H9 (cell line): ENCODE measurements at regions not wholly inside any gene's neighbourhood (a gene's known extent, or its start where the extent isn't known, plus 50 kb on each side); places are given as distances from the start of the nearest gene placed in this dataset.
"Not testable (repeated sequence)": the region's sequence is repeated elsewhere in the genome, so short reads cannot be mapped to it uniquely, and the experiment has no call there.

Experiments
- DNase-seq: peaks from one replicate; pipeline ENCODE4 v3.0.0-alpha.2; 2017
- H2AFZ ChIP-seq: one replicate; pipeline ENCODE4 v1.6.1; 2013; ENCODE audit warnings: mild to moderate bottlenecking, low read length, control low read depth, moderate library complexity
- H2AK5ac ChIP-seq: 2 replicates; pipeline ENCODE4 v1.6.1; 2013; ENCODE audit warnings: low read length, control low read depth, mixed read lengths; ENCODE audit not compliant: insufficient read length
- H2BK120ac ChIP-seq: one replicate; pipeline ENCODE4 v1.6.1; 2013; ENCODE audit warnings: low read depth, mild to moderate bottlenecking, low read length, control low read depth, inconsistent platforms; ENCODE audit not compliant: poor library complexity, severe bottlenecking
- H2BK12ac ChIP-seq: 2 replicates; pipeline ENCODE4 v1.6.1; 2013; ENCODE audit warnings: low read length, control low read depth, mixed read lengths, low read depth; ENCODE audit not compliant: insufficient read length
- H2BK15ac ChIP-seq: 2 replicates; pipeline ENCODE4 v1.6.1; 2013; ENCODE audit warnings: low read depth, low read length, control low read depth
- H2BK20ac ChIP-seq: one replicate; pipeline ENCODE4 v1.6.1; 2013; ENCODE audit warnings: low read depth, mild to moderate bottlenecking, low read length, control low read depth, inconsistent platforms; ENCODE audit not compliant: poor library complexity, severe bottlenecking
- H2BK5ac ChIP-seq: 2 replicates; pipeline ENCODE4 v1.6.1; 2013; ENCODE audit warnings: low read length, control low read depth, mixed read lengths; ENCODE audit not compliant: insufficient read length
- H3K14ac ChIP-seq: 2 replicates; pipeline ENCODE4 v1.6.1; 2013; ENCODE audit warnings: low read length, control low read depth; ENCODE audit not compliant: insufficient read depth
- H3K18ac ChIP-seq: 2 replicates; pipeline ENCODE4 v1.6.1; 2013; ENCODE audit warnings: low read depth, mild to moderate bottlenecking, mixed read lengths, low read length, control low read depth; ENCODE audit not compliant: insufficient read length
- H3K23ac ChIP-seq: 2 replicates; pipeline ENCODE4 v1.6.1; 2013; ENCODE audit warnings: low read length, control low read depth, mixed read lengths, low read depth; ENCODE audit not compliant: insufficient read length
- H3K23me2 ChIP-seq: 2 replicates; pipeline ENCODE4 v1.6.1; 2013; ENCODE audit warnings: low read depth, mild to moderate bottlenecking, mixed read lengths, low read length, control low read depth; ENCODE audit not compliant: insufficient read length, poor library complexity, severe bottlenecking
- H3K27ac ChIP-seq: 2 replicates; pipeline ENCODE4 v1.5.1; 2013; ENCODE audit warnings: low read length, control low read depth, mixed read lengths, low read depth; ENCODE audit not compliant: insufficient read length
- H3K27me3 ChIP-seq: 2 replicates; pipeline ENCODE4 v1.6.1; 2013; ENCODE audit warnings: low read length, control low read depth, inconsistent platforms; ENCODE audit not compliant: insufficient read depth
- H3K4ac ChIP-seq: 2 replicates; pipeline ENCODE4 v1.6.1; 2013; ENCODE audit warnings: low read depth, mild to moderate bottlenecking, control low read depth, inconsistent platforms, low read length, moderate library complexity
- H3K4me1 ChIP-seq: 2 replicates; pipeline ENCODE4 v1.6.1; 2013; ENCODE audit warnings: low read length, control low read depth, inconsistent platforms; ENCODE audit not compliant: insufficient read depth
- H3K4me2 ChIP-seq: 2 replicates; pipeline ENCODE4 v1.6.1; 2013; ENCODE audit warnings: low read length, control low read depth, mixed read lengths; ENCODE audit not compliant: insufficient read length, insufficient read depth
- H3K56ac ChIP-seq: 2 replicates; pipeline ENCODE4 v1.6.1; 2013; ENCODE audit warnings: low read depth, mild to moderate bottlenecking, mixed read lengths, low read length, control low read depth; ENCODE audit not compliant: insufficient read length
- H3K79me1 ChIP-seq: 2 replicates; pipeline ENCODE4 v1.6.1; 2013; ENCODE audit warnings: low read depth, mild to moderate bottlenecking, moderate library complexity, low read length, control low read depth, inconsistent platforms; ENCODE audit not compliant: insufficient read depth, poor library complexity, severe bottlenecking
- H3K79me2 ChIP-seq: 2 replicates; pipeline ENCODE4 v1.6.1; 2013; ENCODE audit warnings: low read length, control low read depth, inconsistent platforms; ENCODE audit not compliant: insufficient read depth
- H3K9ac ChIP-seq: 2 replicates; pipeline ENCODE4 v1.6.1; 2013; ENCODE audit warnings: low read length, control low read depth, mixed read lengths; ENCODE audit not compliant: insufficient read length; ENCODE audit errors: extremely low read depth
- H3K9me3 ChIP-seq: one replicate; pipeline ENCODE4 v1.6.1; 2013; ENCODE audit warnings: low read depth, low read length, inconsistent platforms; ENCODE audit not compliant: control insufficient read depth
- H3T11ph ChIP-seq: one replicate; pipeline ENCODE4 v1.6.1; 2013; ENCODE audit warnings: mild to moderate bottlenecking, low read length, control low read depth, inconsistent platforms
- H4K20me1 ChIP-seq: one replicate; pipeline ENCODE4 v1.6.1; 2013; ENCODE audit not compliant: control insufficient read depth, insufficient read length, insufficient read depth
- H4K5ac ChIP-seq: 2 replicates; pipeline ENCODE4 v1.6.1; 2013; ENCODE audit warnings: low read depth, mild to moderate bottlenecking, mixed read lengths, low read length, control low read depth; ENCODE audit not compliant: insufficient read length
- H4K8ac ChIP-seq: replicated peaks from 2 replicates; pipeline ENCODE4 v1.6.1; 2013; ENCODE audit warnings: low read length, control low read depth, mixed read lengths, low read depth; ENCODE audit not compliant: insufficient read length
- H4K91ac ChIP-seq: 2 replicates; pipeline ENCODE4 v1.6.1; 2013; ENCODE audit warnings: low read depth, mild to moderate bottlenecking, moderate library complexity, mixed read lengths, low read length, control low read depth; ENCODE audit not compliant: insufficient read length
- H3K27ac Mint-ChIP-seq, 3 experiments: 2 replicates in 2 of 3; 3 replicates in 1 of 3; pipeline ENCODE4 v1.8.0; 2020 to 2021; ENCODE audit warnings: mixed read lengths in 3 of 3, mild to moderate bottlenecking in 1 of 3, moderate library complexity in 1 of 3
- H3K27me3 Mint-ChIP-seq: 2 replicates; pipeline ENCODE4 v1.8.0; 2021; ENCODE audit warnings: low read depth, mild to moderate bottlenecking, moderate library complexity, mixed read lengths
- H3K36me3 Mint-ChIP-seq, 3 experiments: 2 replicates in 2 of 3; 3 replicates in 1 of 3; pipeline ENCODE4 v1.8.0; 2020 to 2021; ENCODE audit warnings: low read depth in 3 of 3, mixed read lengths in 3 of 3; ENCODE audit not compliant: insufficient read depth in 1 of 3
- H3K4me1 Mint-ChIP-seq, 2 experiments: 2 replicates each; pipeline ENCODE4 v1.8.0; 2020; ENCODE audit warnings: mixed read lengths in 2 of 2
- H3K4me3 Mint-ChIP-seq, 2 experiments: 2 replicates in 1 of 2; 3 replicates in 1 of 2; pipeline ENCODE4 v1.8.0; 2020 to 2021; ENCODE audit warnings: mild to moderate bottlenecking in 2 of 2, mixed read lengths in 2 of 2, moderate library complexity in 1 of 2
- H3K9me3 Mint-ChIP-seq, 2 experiments: 2 replicates in 1 of 2; 3 replicates in 1 of 2; pipeline ENCODE4 v1.8.0; 2020; ENCODE audit warnings: mild to moderate bottlenecking in 2 of 2, mixed read lengths in 2 of 2, moderate library complexity in 1 of 2
- WGBS: extraction: QIAGEN DNeasy Blood & Tissue Kit; methylation state at CpG from one replicate; pipeline ENCODE4 v1.1.7; 2013; ENCODE audit warnings: missing lambda C conversion rate, low lambda C conversion rate, mixed read lengths; ENCODE audit not compliant: insufficient read length; ENCODE audit errors: extremely low coverage; 5-methylcytosine and 5-hydroxymethylcytosine counted together

GRCh38 chr1:794918-795584 is 108.6 kb upstream of the OR4F16 start:
- not testable (repeated sequence) for H3K79me2 ChIP-seq, H3K56ac ChIP-seq, H3K4me2 ChIP-seq, H3K14ac ChIP-seq, H3K27ac Mint-ChIP-seq, H3K4me3 Mint-ChIP-seq, H3K9ac ChIP-seq, H2BK5ac ChIP-seq, H3K23ac ChIP-seq, H4K5ac ChIP-seq, DNase-seq, H2AFZ ChIP-seq, H2BK120ac ChIP-seq, H4K8ac ChIP-seq, H3K4me1 Mint-ChIP-seq, H3K36me3 Mint-ChIP-seq, H3K4me1 ChIP-seq, H3K18ac ChIP-seq, H3K79me1 ChIP-seq, H3K27ac ChIP-seq, H4K20me1 ChIP-seq, H2AK5ac ChIP-seq, H3K27me3 Mint-ChIP-seq, H3K23me2 ChIP-seq, H3T11ph ChIP-seq, H2BK12ac ChIP-seq, H3K27me3 ChIP-seq, H3K4ac ChIP-seq, H2BK15ac ChIP-seq, H4K91ac ChIP-seq, H2BK20ac ChIP-seq
- WGBS, result no CpG with 5 or more reads among the region's 9 CpGs
- peaks cover 14% of the 10 kb centered on the region for H3K9me3 ChIP-seq
- H3K9me3 Mint-ChIP-seq, result peaks cover 10 to 15% of the 10 kb centered on the region in 2 experiments

GRCh38 chr1:797649-798048 is 111.2 kb upstream of the OR4F16 start:
- not testable (repeated sequence) for H3K4me1 Mint-ChIP-seq, H3K23me2 ChIP-seq, H2BK20ac ChIP-seq, H3K18ac ChIP-seq, H4K5ac ChIP-seq, H3K4ac ChIP-seq, H3K56ac ChIP-seq, H3K9me3 ChIP-seq, H3K27me3 ChIP-seq, H3T11ph ChIP-seq, H3K23ac ChIP-seq, H3K27ac ChIP-seq, H3K4me3 Mint-ChIP-seq, H4K8ac ChIP-seq, H3K27ac Mint-ChIP-seq, H3K9ac ChIP-seq, H2AK5ac ChIP-seq, H2BK5ac ChIP-seq, H2BK15ac ChIP-seq, H4K91ac ChIP-seq, H3K36me3 Mint-ChIP-seq, H3K4me2 ChIP-seq, H3K4me1 ChIP-seq, DNase-seq, H2BK12ac ChIP-seq, H3K27me3 Mint-ChIP-seq, H3K79me2 ChIP-seq, H4K20me1 ChIP-seq, H2BK120ac ChIP-seq, H2AFZ ChIP-seq, H3K79me1 ChIP-seq, H3K14ac ChIP-seq
- WGBS, result no CpG with 5 or more reads among the region's 6 CpGs
- H3K9me3 Mint-ChIP-seq, result peaks cover 6 to 11% of the 10 kb centered on the region in 2 experiments
